SK-N-SH (cell line): ENCODE measurements at regions not wholly inside any gene's neighbourhood (a gene's known extent, or its start where the extent isn't known, plus 50 kb on each side); places are given as distances from the start of the nearest gene placed in this dataset.

Experiments
- CTCF ChIA-PET: fragments of 300-600, 350-600 bp; formaldehyde crosslinking; extraction: SDS; loops from one replicate; lab custom pipeline; 2021; lab: Yijun Ruan, JAX
- POLR2A ChIA-PET: fragments of 350-600 bp; sonication (Branson Sonifier 250); formaldehyde crosslinking; extraction: SDS; loops from one replicate; lab custom pipeline; 2020; ENCODE audit warnings: antibody characterized with exemption, inconsistent platforms; lab: Yijun Ruan, JAX
- DNase-seq: peaks from one replicate; pipeline ENCODE4 v3.0.0; 2012
- H2AFZ ChIP-seq: fragments of 200-600 bp; sonication (generic); 2 replicates; pipeline ENCODE4 v1.8.1; 2016; ENCODE audit warnings: antibody characterized with exemption, mild to moderate bottlenecking, low read depth
- H3F3A ChIP-seq: fragments of 200-600 bp; sonication (generic); replicated peaks from 2 replicates; pipeline ENCODE3; 2016; ENCODE audit warnings: antibody characterized with exemption, mild to moderate bottlenecking; ENCODE audit not compliant: insufficient read depth
- H3K27ac ChIP-seq, 2 experiments: fragments of 200-500 bp in 1 of 2; fragments of 200-600 bp in 1 of 2; sonication (Bioruptor generic) in 1 of 2; sonication (generic), shearing (Covaris generic) in 1 of 2; 2 replicates each; pipeline versions ENCODE4 v1.5.1 to v1.6.1; 2014 to 2016; ENCODE audit warnings: low read depth in 2 of 2, inconsistent platforms in 1 of 2, low read length in 1 of 2, mild to moderate bottlenecking in 1 of 2, mixed read lengths in 1 of 2
- H3K27me3 ChIP-seq: fragments of 200-600 bp; sonication (generic), shearing (Covaris generic); 2 replicates; pipeline ENCODE4 v1.6.1; 2016; ENCODE audit warnings: mixed run types; ENCODE audit not compliant: insufficient read depth
- H3K36me3 ChIP-seq, 2 experiments: fragments of 200-500 bp in 1 of 2; fragments of 200-600 bp in 1 of 2; sonication (Bioruptor generic) in 1 of 2; sonication (generic) in 1 of 2; replicated peaks in 1 of 2; 2 replicates each; pipeline versions ENCODE3 to v1.5.1; 2014 to 2016; ENCODE audit warnings: low read length in 1 of 2, mild to moderate bottlenecking in 1 of 2; ENCODE audit not compliant: insufficient read depth in 2 of 2, control insufficient read depth in 1 of 2
- H3K4me1 ChIP-seq, 2 experiments: fragments of 200-500 bp in 1 of 2; fragments of 200-600 bp in 1 of 2; sonication (Bioruptor generic) in 1 of 2; sonication (generic), shearing (Covaris generic) in 1 of 2; 2 replicates each; pipeline versions ENCODE4 v1.5.1 to v1.6.1; 2014 to 2016; ENCODE audit warnings: low read depth in 1 of 2, low read length in 1 of 2, mixed run types in 1 of 2; ENCODE audit not compliant: insufficient read depth in 2 of 2, control insufficient read depth in 1 of 2
- H3K4me2 ChIP-seq: fragments of 200-600 bp; sonication (generic), shearing (Covaris generic); 2 replicates; pipeline ENCODE4 v1.6.1; 2017; ENCODE audit warnings: mixed run types
- H3K4me3 ChIP-seq, 2 experiments: fragments of 200-500 bp in 1 of 2; fragments of 200-600 bp in 1 of 2; sonication (Bioruptor generic) in 1 of 2; sonication (generic), shearing (Covaris generic) in 1 of 2; 2 replicates each; pipeline versions ENCODE4 v1.5.1 to v1.8.1; 2014 to 2016; ENCODE audit warnings: low read depth in 2 of 2, inconsistent platforms in 1 of 2, low read length in 1 of 2, mild to moderate bottlenecking in 1 of 2, mixed read lengths in 1 of 2, moderate library complexity in 1 of 2
- H3K79me2 ChIP-seq: fragments of 200-600 bp; sonication (generic); 2 replicates; pipeline ENCODE4 v1.8.1; 2017; ENCODE audit warnings: mild to moderate bottlenecking; ENCODE audit not compliant: insufficient read depth
- H3K9ac ChIP-seq: fragments of 200-600 bp; sonication (generic); 2 replicates; pipeline ENCODE4 v1.6.1; 2017; ENCODE audit warnings: mixed run types
- H3K9me2 ChIP-seq: fragments of 200-600 bp; sonication (generic); 2 replicates; pipeline ENCODE4 v1.6.1; 2017; ENCODE audit warnings: mixed run types
- H3K9me3 ChIP-seq: fragments of 200-600 bp; sonication (generic); 2 replicates; pipeline ENCODE4 v1.6.1; 2017; ENCODE audit warnings: mixed run types, mild to moderate bottlenecking, moderate library complexity
- H4K20me1 ChIP-seq: fragments of 200-600 bp; sonication (generic); 2 replicates; pipeline ENCODE4 v1.6.1; 2017; ENCODE audit warnings: mild to moderate bottlenecking, mixed run types; ENCODE audit not compliant: insufficient read depth
- ELF1 ChIP-seq: IDR thresholded peaks from 2 replicates; pipeline ENCODE4 v1.4.0; 2012
- EP300 ChIP-seq, 2 experiments: IDR thresholded peaks; 2 replicates each; pipeline versions ENCODE4 v1.4.0 to v1.6.1; 2012; ENCODE audit warnings: borderline replicate concordance in 1 of 2, low read depth in 1 of 2, low read length in 1 of 2
- POLR2AphosphoS5 ChIP-seq: IDR thresholded peaks from 2 replicates; pipeline ENCODE4 v1.6.1; 2012; ENCODE audit warnings: low read depth, low read length
- RAD21 ChIP-seq: IDR thresholded peaks from 2 replicates; pipeline ENCODE4 v1.6.1; 2012; ENCODE audit warnings: mild to moderate bottlenecking, low read length
- RCOR1 ChIP-seq: fragments of 150-350 bp; IDR thresholded peaks from 2 replicates; pipeline ENCODE4 v1.6.1; 2017; ENCODE audit warnings: antibody characterized with exemption, low read length
- RFX5 ChIP-seq: IDR thresholded peaks from 2 replicates; pipeline ENCODE4 v1.6.1; 2012; ENCODE audit warnings: mild to moderate bottlenecking, improper control_type of control experiment, low read length
- SIN3A ChIP-seq: IDR thresholded peaks from 2 replicates; pipeline ENCODE4 v1.6.1; 2012; ENCODE audit warnings: low read depth, mild to moderate bottlenecking, low read length, moderate library complexity, borderline replicate concordance
- TAF1 ChIP-seq: IDR thresholded peaks from 2 replicates; pipeline ENCODE4 v1.6.1; 2012; ENCODE audit warnings: low read depth, mild to moderate bottlenecking, low read length, moderate library complexity, borderline replicate concordance
- TCF12 ChIP-seq: IDR thresholded peaks from 2 replicates; pipeline ENCODE4 v1.4.0; 2012
- TEAD4 ChIP-seq: IDR thresholded peaks from 2 replicates; pipeline ENCODE4 v1.4.0; 2012; ENCODE audit warnings: mild to moderate bottlenecking, borderline replicate concordance; ENCODE audit not compliant: insufficient read depth
- YY1 ChIP-seq: IDR thresholded peaks from 2 replicates; pipeline ENCODE4 v1.4.0; 2012; ENCODE audit warnings: low read depth, mild to moderate bottlenecking
- WGBS: methylation state at CpG from one replicate; pipeline ENCODE4 v1.1.6; 2017; ENCODE audit warnings: low lambda C conversion rate; 5-methylcytosine and 5-hydroxymethylcytosine counted together
- TF ChIP-seq, protein P1 (sequence below): fragments of 150-350 bp; IDR thresholded peaks from 2 replicates; pipeline ENCODE4 v1.6.1; 2017; ENCODE audit warnings: antibody characterized with exemption, low read length, low read depth, borderline replicate concordance

DNA sequence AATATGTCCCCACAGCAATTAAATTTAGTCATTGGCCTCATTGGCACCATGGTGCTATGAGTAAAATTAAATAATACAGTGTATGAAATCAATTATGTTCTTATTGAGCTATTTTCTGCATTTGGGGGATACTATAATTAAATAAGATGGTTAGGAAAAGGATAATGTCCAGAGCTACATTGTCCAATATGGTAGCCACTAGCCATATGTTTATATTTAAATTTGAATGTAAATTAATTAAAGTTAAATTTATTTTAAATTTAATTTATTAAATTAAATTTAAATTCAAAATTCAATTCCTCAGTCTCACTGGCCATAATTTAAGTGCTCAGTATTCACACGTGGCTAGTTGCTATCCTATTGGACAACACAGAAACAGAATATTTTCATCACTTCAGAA is 115.7 kb downstream of the SPATA31D1 start:
- no peak for DNase-seq
- ChIA-PET CTCF (interaction anchor here (0.9 kb wide), 1 partner anchor 14 kb away, joined by 3 read pairs; no protein-coding TSS in a partner anchor), POLR2A (no interaction called here)
- peaks cover under 1% of the 10 kb centered on the region; the same call in 1 of the 2 replicates for H3K9me3 ChIP-seq
- H3K36me3 ChIP-seq, result no peaks in the 10 kb centered on the region
- no peaks in the 10 kb centered on the region for H3K9me2 ChIP-seq
- no peak overlapping the region for H3K9ac ChIP-seq
- WGBS, result 12% methylated on average over 1 of the region's 1 CpG
- no peak overlapping the region for H3K4me3 ChIP-seq
- TF ChIP-seq YY1 (no peak), RCOR1 (0 out of 2 replicates have a peak, but pooled peaks have one; percentile 32), ELF1 (no peak), EP300 (IDR thresholded peaks at IDR 0.05; ENCODE audit: borderline replicate concordance in 1 of 2, low read depth in 1 of 2, low read length in 1 of 2) (peak in 1 of 2 experiments; percentile 76; a peak in 2 of 4 replicates), RAD21 (peak; percentile 12; the same call in 1 of the 2 replicates)
- H2AFZ ChIP-seq, result no peak overlapping the region
- H3K4me1 ChIP-seq, result no peaks in the 10 kb centered on the region; a peak in 1 of 4 replicates
- H4K20me1 ChIP-seq, result no peaks in the 10 kb centered on the region
- H3K27me3 ChIP-seq, result no peaks in the 10 kb centered on the region
- peak overlapping the region in 1 of 2 experiments; percentile 65; a peak in 1 of 4 replicates for H3K27ac ChIP-seq
- H3K79me2 ChIP-seq, result no peaks in the 10 kb centered on the region
- no peaks in the 10 kb centered on the region for H3F3A ChIP-seq
- H3K4me2 ChIP-seq, result no peak overlapping the region

DNA sequence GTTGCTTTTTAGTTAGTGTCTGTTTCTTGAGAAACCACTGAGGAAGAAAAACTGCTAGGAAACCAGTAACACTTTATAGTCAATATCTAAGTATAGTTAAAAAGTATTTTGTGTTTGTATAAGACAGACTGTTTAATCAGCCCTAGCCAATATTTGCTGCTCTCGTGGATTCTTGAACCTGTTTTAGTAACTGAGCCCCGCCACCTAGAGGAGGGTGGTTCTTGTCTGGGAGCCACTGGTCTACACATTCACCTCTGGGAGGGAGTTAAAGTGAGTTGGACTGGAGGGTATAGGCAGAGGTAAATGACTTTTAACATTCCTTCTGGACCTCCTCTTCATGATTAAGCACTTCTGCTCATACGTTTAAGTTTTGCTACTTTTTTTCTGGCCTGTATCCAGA is 117.2 kb downstream of the SPATA31D1 start:
- Histone ChIP-seq H3F3A (no peaks in the 10 kb centered on the region), H4K20me1 (no peaks in the 10 kb centered on the region), H3K27me3 (no peaks in the 10 kb centered on the region), H3K4me1 (no peaks in the 10 kb centered on the region; a peak in 1 of 4 replicates), H3K4me2 (no peak overlapping the region), H3K27ac (no peak overlapping the region), H3K79me2 (no peaks in the 10 kb centered on the region), H3K4me3 (no peak overlapping the region), H3K36me3 (no peaks in the 10 kb centered on the region), H3K9ac (no peak overlapping the region), H3K9me3 (no peaks in the 10 kb centered on the region), H3K9me2 (no peaks in the 10 kb centered on the region), H2AFZ (no peak overlapping the region)
- ChIA-PET POLR2A (no interaction called here), CTCF (interaction anchor here (0.8 kb wide), 1 partner anchor 26 kb away, joined by 4 read pairs; no protein-coding TSS in a partner anchor)
- 70% methylated on average over 3 of the region's 3 CpGs for WGBS
- DNase-seq, result no peak
- TF ChIP-seq TCF12 (no peak), POLR2AphosphoS5 (no peak), YY1 (no peak), TAF1 (no peak), RCOR1 (no peak), TEAD4 (no peak)
- TF ChIP-seq, protein P1, sequence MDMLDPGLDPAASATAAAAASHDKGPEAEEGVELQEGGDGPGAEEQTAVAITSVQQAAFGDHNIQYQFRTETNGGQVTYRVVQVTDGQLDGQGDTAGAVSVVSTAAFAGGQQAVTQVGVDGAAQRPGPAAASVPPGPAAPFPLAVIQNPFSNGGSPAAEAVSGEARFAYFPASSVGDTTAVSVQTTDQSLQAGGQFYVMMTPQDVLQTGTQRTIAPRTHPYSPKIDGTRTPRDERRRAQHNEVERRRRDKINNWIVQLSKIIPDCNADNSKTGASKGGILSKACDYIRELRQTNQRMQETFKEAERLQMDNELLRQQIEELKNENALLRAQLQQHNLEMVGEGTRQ, result no peak

GRCh38 chr9:82106536-82106935 is 118.0 kb downstream of the SPATA31D1 start:
- no peaks in the 10 kb centered on the region for H3F3A ChIP-seq
- H3K9me3 ChIP-seq, result no peaks in the 10 kb centered on the region
- no peak overlapping the region for H3K9ac ChIP-seq
- DNase-seq, result no peak
- no peaks in the 10 kb centered on the region for H3K36me3 ChIP-seq
- POLR2A ChIA-PET, result no interaction called here
- H4K20me1 ChIP-seq, result no peaks in the 10 kb centered on the region
- H3K4me1 ChIP-seq, result no peaks in the 10 kb centered on the region; a peak in 1 of 4 replicates
- CTCF ChIA-PET, result interaction anchor here (0.8 to 1.0 kb wide), 2 partner anchors 25 to 152 kb away, joined by 3 to 4 read pairs; no protein-coding TSS in a partner anchor
- no peaks in the 10 kb centered on the region for H3K79me2 ChIP-seq
- no peak overlapping the region for H3K4me3 ChIP-seq
- H3K27ac ChIP-seq, result no peak overlapping the region
- no peak overlapping the region for H2AFZ ChIP-seq
- no peak for TF ChIP-seq RCOR1
- TF ChIP-seq SIN3A, result no peak
- TF ChIP-seq RFX5, result no peak
- no peak for TF ChIP-seq TAF1
- H3K9me2 ChIP-seq, result no peaks in the 10 kb centered on the region
- H3K27me3 ChIP-seq, result no peaks in the 10 kb centered on the region
- H3K4me2 ChIP-seq, result no peak overlapping the region
